ENCODE measurements at regions not wholly inside any gene's neighbourhood (a gene's known extent, or its start where the extent isn't known, plus 50 kb on each side); places are given as distances from the start of the nearest gene placed in this dataset.

DNA sequence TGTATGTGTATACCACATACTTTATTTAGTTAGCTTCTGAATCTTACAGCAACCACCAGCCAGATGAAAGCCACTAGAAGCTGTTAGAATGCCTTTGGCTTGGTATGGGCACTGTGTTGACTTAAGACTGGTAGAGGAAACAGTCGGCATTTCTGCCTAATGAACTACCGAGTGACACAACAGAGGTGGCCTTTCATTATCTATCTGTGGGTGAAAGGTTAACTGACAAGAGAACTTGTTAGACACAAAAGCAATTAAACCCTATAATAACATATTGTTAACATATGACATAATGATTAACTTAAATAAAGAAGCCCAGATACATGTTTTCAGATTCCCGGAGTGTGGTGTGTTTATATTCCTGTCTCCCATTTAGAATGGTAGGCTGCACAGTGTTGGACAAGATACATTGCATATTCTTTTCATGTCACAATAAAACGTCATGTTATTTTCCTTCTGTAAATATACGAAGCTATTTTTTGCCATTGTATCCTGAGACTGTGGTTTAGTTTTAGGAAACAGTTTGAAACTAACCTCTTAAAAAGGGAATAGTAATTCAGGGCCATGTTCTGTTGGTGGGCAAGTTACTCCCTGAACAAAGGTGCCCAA lies 181.5 kb downstream of the SLIT2 start:
- peaks cover 2% of the 10 kb centered on the region for H3K4me1 Mint-ChIP-seq (ENCODE audit: unreplicated experiment)
- no peak overlapping the region for H3K27ac Mint-ChIP-seq (ENCODE audit: unreplicated experiment)
- H3K4me3 Mint-ChIP-seq (ENCODE audit: unreplicated experiment): no peak overlapping the region
- no peaks in the 10 kb centered on the region for H3K9me3 Mint-ChIP-seq (ENCODE audit: unreplicated experiment)
- no peaks in the 10 kb centered on the region for H3K36me3 Mint-ChIP-seq (ENCODE audit: low read depth, unreplicated experiment)
- no peak for DNase-seq (ENCODE audit: low spot score)
- H3K27me3 Mint-ChIP-seq (ENCODE audit: unreplicated experiment): no peaks in the 10 kb centered on the region
- TF ChIP-seq, protein P1, sequence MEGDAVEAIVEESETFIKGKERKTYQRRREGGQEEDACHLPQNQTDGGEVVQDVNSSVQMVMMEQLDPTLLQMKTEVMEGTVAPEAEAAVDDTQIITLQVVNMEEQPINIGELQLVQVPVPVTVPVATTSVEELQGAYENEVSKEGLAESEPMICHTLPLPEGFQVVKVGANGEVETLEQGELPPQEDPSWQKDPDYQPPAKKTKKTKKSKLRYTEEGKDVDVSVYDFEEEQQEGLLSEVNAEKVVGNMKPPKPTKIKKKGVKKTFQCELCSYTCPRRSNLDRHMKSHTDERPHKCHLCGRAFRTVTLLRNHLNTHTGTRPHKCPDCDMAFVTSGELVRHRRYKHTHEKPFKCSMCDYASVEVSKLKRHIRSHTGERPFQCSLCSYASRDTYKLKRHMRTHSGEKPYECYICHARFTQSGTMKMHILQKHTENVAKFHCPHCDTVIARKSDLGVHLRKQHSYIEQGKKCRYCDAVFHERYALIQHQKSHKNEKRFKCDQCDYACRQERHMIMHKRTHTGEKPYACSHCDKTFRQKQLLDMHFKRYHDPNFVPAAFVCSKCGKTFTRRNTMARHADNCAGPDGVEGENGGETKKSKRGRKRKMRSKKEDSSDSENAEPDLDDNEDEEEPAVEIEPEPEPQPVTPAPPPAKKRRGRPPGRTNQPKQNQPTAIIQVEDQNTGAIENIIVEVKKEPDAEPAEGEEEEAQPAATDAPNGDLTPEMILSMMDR (IDR thresholded peaks at IDR 0.05; ENCODE audit: unreplicated experiment): no peak

DNA sequence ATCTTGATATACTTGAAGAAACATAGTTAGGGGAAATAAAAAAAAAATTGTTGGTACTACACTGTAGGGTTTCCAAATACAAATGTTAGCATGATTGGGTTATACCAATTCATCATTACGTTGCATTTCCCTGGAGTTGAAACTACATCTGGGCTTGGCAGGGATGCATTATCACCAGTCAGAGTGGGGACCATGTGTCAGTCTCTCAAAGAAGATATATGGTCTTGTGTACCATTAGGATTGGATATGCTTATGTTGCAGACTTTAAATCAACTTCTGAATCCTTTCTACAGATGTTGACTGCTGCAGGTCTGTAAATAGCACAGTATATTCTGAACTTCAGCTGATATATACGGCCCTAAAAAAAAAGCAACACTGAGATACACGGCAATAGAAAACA lies 188.5 kb downstream of the SLIT2 start:
- no peak for DNase-seq (ENCODE audit: low spot score)
- TF ChIP-seq, protein P1 (IDR thresholded peaks at IDR 0.05; ENCODE audit: unreplicated experiment): no peak
- H3K9me3 Mint-ChIP-seq (ENCODE audit: unreplicated experiment): no peaks in the 10 kb centered on the region
- no peak overlapping the region for H3K27ac Mint-ChIP-seq (ENCODE audit: unreplicated experiment)
- no peaks in the 10 kb centered on the region for H3K4me1 Mint-ChIP-seq (ENCODE audit: unreplicated experiment)
- no peak overlapping the region for H3K4me3 Mint-ChIP-seq (ENCODE audit: unreplicated experiment)
- no peaks in the 10 kb centered on the region for H3K36me3 Mint-ChIP-seq (ENCODE audit: low read depth, unreplicated experiment)
- no peaks in the 10 kb centered on the region for H3K27me3 Mint-ChIP-seq (ENCODE audit: unreplicated experiment)

DNA sequence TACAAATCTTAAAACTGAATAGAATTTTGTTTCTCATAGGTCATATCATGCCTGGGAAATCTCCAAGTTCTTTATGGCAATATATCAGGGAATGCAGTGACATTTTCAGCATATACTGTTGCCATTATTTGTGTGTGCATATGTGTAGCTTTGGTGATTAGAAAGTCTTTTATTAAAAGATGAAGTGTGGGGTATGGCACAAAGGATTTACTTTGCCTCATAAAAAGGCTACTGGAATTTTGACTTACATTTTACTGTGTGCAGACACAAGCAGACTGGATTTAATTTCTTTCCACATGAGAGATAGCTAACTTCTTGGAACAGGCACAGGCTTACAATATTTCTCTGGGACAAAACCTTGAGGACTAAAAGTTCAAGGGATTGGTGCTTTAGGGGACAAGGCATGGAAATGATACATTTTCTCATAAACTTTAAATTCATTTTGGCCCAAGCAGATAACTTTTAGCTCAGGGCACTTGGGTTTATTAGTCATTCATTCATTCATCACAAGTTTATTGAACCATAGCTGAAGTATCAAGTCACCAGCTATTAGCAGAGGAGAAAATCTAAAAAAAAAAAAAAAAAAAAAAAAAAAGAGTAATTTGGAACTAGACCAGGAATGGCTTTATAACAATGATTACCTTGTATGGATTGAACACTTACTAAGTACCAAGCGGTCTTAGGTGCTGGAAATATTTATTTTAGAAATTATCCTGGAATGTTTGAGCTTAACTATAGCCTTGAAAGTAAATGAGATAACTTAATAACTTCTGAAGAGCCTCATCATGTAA lies 191.5 kb downstream of the SLIT2 start:
- Mint-ChIP-seq H3K27me3 (ENCODE audit: unreplicated experiment) (no peaks in the 10 kb centered on the region), H3K4me3 (ENCODE audit: unreplicated experiment) (no peak overlapping the region), H3K36me3 (ENCODE audit: low read depth, unreplicated experiment) (no peaks in the 10 kb centered on the region), H3K4me1 (ENCODE audit: unreplicated experiment) (no peaks in the 10 kb centered on the region), H3K9me3 (ENCODE audit: unreplicated experiment) (no peaks in the 10 kb centered on the region), H3K27ac (ENCODE audit: unreplicated experiment) (no peak overlapping the region)
- DNase-seq (ENCODE audit: low spot score): no peak
- TF ChIP-seq, protein P1 (IDR thresholded peaks at IDR 0.05; ENCODE audit: unreplicated experiment): no peak

DNA sequence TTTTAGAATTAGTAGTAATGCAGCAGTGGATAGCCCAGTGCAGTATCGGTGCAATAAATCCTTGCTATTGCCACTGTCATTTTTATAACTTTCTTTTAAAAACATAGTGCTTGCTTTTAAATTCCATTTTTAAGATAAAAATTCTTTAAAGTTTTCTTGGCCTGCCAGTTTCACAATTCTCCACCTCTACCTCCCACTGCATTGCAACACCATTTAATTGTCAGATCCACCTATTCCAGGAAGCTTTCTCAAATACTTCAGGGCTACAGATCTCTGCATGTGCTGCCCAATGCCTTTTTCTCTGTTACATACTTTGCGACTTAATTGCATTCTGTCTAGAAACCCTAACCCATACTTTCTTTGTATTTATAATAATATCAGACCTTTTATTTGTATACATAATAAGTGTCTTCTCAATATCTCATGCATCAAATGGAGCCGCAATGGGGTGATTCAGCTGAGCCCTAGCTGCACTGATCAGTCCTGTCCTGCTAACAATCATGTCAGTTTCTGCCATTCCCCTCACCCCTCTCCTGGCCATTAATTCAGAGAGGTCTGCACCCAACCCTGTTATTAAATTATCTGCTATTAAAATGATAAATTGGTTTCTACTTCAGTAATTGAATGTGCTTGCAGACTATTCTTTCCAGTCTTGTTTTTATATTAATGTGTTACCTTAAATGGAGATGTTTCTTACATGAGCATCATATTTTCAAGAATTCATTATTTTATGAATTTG lies 193.1 kb downstream of the SLIT2 start:
- Mint-ChIP-seq H3K27ac (ENCODE audit: unreplicated experiment) (no peak overlapping the region), H3K9me3 (ENCODE audit: unreplicated experiment) (no peaks in the 10 kb centered on the region), H3K27me3 (ENCODE audit: unreplicated experiment) (no peaks in the 10 kb centered on the region), H3K4me3 (ENCODE audit: unreplicated experiment) (no peak overlapping the region), H3K36me3 (ENCODE audit: low read depth, unreplicated experiment) (no peaks in the 10 kb centered on the region), H3K4me1 (ENCODE audit: unreplicated experiment) (no peaks in the 10 kb centered on the region)
- no peak for DNase-seq (ENCODE audit: low spot score)
- TF ChIP-seq, protein P1 (IDR thresholded peaks at IDR 0.05; ENCODE audit: unreplicated experiment): no peak
